ENCODE measurements at regions not wholly inside any gene's neighbourhood (a gene's known extent, or its start where the extent isn't known, plus 50 kb on each side); places are given as distances from the start of the nearest gene placed in this dataset.

GRCh38 chr4:31548823-31549222 is 828.7 kb downstream of the PCDH7 start:
- Histone ChIP-seq H3K27me3 (ENCODE audit: insufficient read depth, low read length, poor library complexity, severe bottlenecking) (no peaks in the 10 kb centered on the region), H3K79me2 (ENCODE audit: insufficient read depth, low read length) (no peaks in the 10 kb centered on the region), H2AFZ (ENCODE audit: low read length) (no peak overlapping the region), H3F3A (ENCODE audit: low read depth) (no peaks in the 10 kb centered on the region), H4K20me1 (ENCODE audit: insufficient read depth, low read length, poor library complexity, severe bottlenecking) (no peaks in the 10 kb centered on the region), H3K36me3 (ENCODE audit: insufficient read depth, low read length) (no peaks in the 10 kb centered on the region), H3K9ac (ENCODE audit: low read depth, low read length, poor library complexity, severe bottlenecking) (no peak overlapping the region), H3K9me3 (ENCODE audit: insufficient read depth, low read depth, low read length) (no peaks in the 10 kb centered on the region), H3K4me3 (ENCODE audit: low read length, poor library complexity, severe bottlenecking) (no peak overlapping the region), H3K9me2 (replicated peaks; ENCODE audit: low read depth, low read length) (no peaks in the 10 kb centered on the region), H3K4me2 (ENCODE audit: low read depth, low read length, poor library complexity, severe bottlenecking) (no peak overlapping the region), H3K4me1 (ENCODE audit: insufficient read depth, low read length, poor library complexity, severe bottlenecking) (no peaks in the 10 kb centered on the region)
- no peak for TF ChIP-seq EZH2phosphoT487 (IDR thresholded peaks at IDR 0.05; ENCODE audit: borderline replicate concordance)
- TF ChIP-seq, protein P1, sequence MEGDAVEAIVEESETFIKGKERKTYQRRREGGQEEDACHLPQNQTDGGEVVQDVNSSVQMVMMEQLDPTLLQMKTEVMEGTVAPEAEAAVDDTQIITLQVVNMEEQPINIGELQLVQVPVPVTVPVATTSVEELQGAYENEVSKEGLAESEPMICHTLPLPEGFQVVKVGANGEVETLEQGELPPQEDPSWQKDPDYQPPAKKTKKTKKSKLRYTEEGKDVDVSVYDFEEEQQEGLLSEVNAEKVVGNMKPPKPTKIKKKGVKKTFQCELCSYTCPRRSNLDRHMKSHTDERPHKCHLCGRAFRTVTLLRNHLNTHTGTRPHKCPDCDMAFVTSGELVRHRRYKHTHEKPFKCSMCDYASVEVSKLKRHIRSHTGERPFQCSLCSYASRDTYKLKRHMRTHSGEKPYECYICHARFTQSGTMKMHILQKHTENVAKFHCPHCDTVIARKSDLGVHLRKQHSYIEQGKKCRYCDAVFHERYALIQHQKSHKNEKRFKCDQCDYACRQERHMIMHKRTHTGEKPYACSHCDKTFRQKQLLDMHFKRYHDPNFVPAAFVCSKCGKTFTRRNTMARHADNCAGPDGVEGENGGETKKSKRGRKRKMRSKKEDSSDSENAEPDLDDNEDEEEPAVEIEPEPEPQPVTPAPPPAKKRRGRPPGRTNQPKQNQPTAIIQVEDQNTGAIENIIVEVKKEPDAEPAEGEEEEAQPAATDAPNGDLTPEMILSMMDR (conservative IDR thresholded peaks at IDR 0.05; ENCODE audit: low read length), result no peak

- Histone ChIP-seq H2AFZ (ENCODE audit: low read length) (no peak overlapping the region), H3K9me2 (replicated peaks; ENCODE audit: low read depth, low read length) (no peaks in the 10 kb centered on the region), H3K4me2 (ENCODE audit: low read depth, low read length, poor library complexity, severe bottlenecking) (no peak overlapping the region), H4K20me1 (ENCODE audit: insufficient read depth, low read length, poor library complexity, severe bottlenecking) (no peaks in the 10 kb centered on the region), H3F3A (ENCODE audit: low read depth) (no peaks in the 10 kb centered on the region), H3K4me1 (ENCODE audit: insufficient read depth, low read length, poor library complexity, severe bottlenecking) (no peaks in the 10 kb centered on the region), H3K4me3 (ENCODE audit: low read length, poor library complexity, severe bottlenecking) (no peak overlapping the region), H3K27me3 (ENCODE audit: insufficient read depth, low read length, poor library complexity, severe bottlenecking) (no peaks in the 10 kb centered on the region), H3K9me3 (ENCODE audit: insufficient read depth, low read depth, low read length) (no peaks in the 10 kb centered on the region), H3K79me2 (ENCODE audit: insufficient read depth, low read length) (no peaks in the 10 kb centered on the region), H3K9ac (ENCODE audit: low read depth, low read length, poor library complexity, severe bottlenecking) (no peak overlapping the region), H3K36me3 (ENCODE audit: insufficient read depth, low read length) (no peaks in the 10 kb centered on the region)
- TF ChIP-seq EZH2phosphoT487 (IDR thresholded peaks at IDR 0.05; ENCODE audit: borderline replicate concordance), result no peak
- TF ChIP-seq, protein P1 (conservative IDR thresholded peaks at IDR 0.05; ENCODE audit: low read length), result no peak
Measured at GRCh38 chr4:31549256-31549655, 829.1 kb downstream of the PCDH7 start.

- no peak overlapping the region for H2AFZ ChIP-seq (ENCODE audit: low read length)
Measured at GRCh38 chr4:31557437-31557836, 837.3 kb downstream of the PCDH7 start.

More at GRCh38 chr4:31557437-31557836, 837.3 kb downstream of the PCDH7 start:
- TF ChIP-seq EZH2phosphoT487 (IDR thresholded peaks at IDR 0.05; ENCODE audit: borderline replicate concordance), result no peak
- TF ChIP-seq, protein P1 (conservative IDR thresholded peaks at IDR 0.05; ENCODE audit: low read length), result no peak
- H3K79me2 ChIP-seq (ENCODE audit: insufficient read depth, low read length), result no peaks in the 10 kb centered on the region
- no peaks in the 10 kb centered on the region for H3K36me3 ChIP-seq (ENCODE audit: insufficient read depth, low read length)
- no peaks in the 10 kb centered on the region for H3F3A ChIP-seq (ENCODE audit: low read depth)
- H3K9me2 ChIP-seq (replicated peaks; ENCODE audit: low read depth, low read length), result no peaks in the 10 kb centered on the region
- H3K9ac ChIP-seq (ENCODE audit: low read depth, low read length, poor library complexity, severe bottlenecking), result no peak overlapping the region
- no peak overlapping the region for H3K4me2 ChIP-seq (ENCODE audit: low read depth, low read length, poor library complexity, severe bottlenecking)
- H3K9me3 ChIP-seq (ENCODE audit: insufficient read depth, low read depth, low read length), result no peaks in the 10 kb centered on the region
- H3K4me1 ChIP-seq (ENCODE audit: insufficient read depth, low read length, poor library complexity, severe bottlenecking), result no peaks in the 10 kb centered on the region
- H3K4me3 ChIP-seq (ENCODE audit: low read length, poor library complexity, severe bottlenecking), result no peak overlapping the region
- no peaks in the 10 kb centered on the region for H3K27me3 ChIP-seq (ENCODE audit: insufficient read depth, low read length, poor library complexity, severe bottlenecking)
- H4K20me1 ChIP-seq (ENCODE audit: insufficient read depth, low read length, poor library complexity, severe bottlenecking), result no peaks in the 10 kb centered on the region

Data from Loucy (cell line).